Fibroblast of lung (primary cell): ENCODE measurements at regions not wholly inside any gene's neighbourhood (a gene's known extent, or its start where the extent isn't known, plus 50 kb on each side); places are given as distances from the start of the nearest gene placed in this dataset.

Experiments
- CTCF ChIP-seq, 2 donors: IDR thresholded peaks in 1 of 2; conservative IDR thresholded peaks in 1 of 2; 1 replicate in 1 of 2; 2 replicates in 1 of 2; pipeline ENCODE4 v1.5.1; 2011 to 2012; ENCODE audit warnings: low read length in 2 of 2, control low read depth in 1 of 2, inconsistent platforms in 1 of 2, low read depth in 1 of 2, mild to moderate bottlenecking in 1 of 2
- EZH2 ChIP-seq: IDR thresholded peaks from 2 replicates; pipeline ENCODE4 v1.5.1; 2012; ENCODE audit warnings: low read length, control low read depth, mild to moderate bottlenecking; ENCODE audit errors: missing control alignments

GRCh38 chr7:52909131-52909530 is 126.3 kb upstream of the POM121L12 start:
- TF ChIP-seq CTCF (conservative IDR thresholded peaks at IDR 0.05 in 1 of 2, IDR thresholded peaks at IDR 0.05 in 1 of 2; ENCODE audit: low read depth in 1 of 2, low read length in 2 of 2) (no peak), EZH2 (no peak)
